ENCODE measurements at regions not wholly inside any gene's neighbourhood (a gene's known extent, or its start where the extent isn't known, plus 50 kb on each side); places are given as distances from the start of the nearest gene placed in this dataset.

- ChIA-PET CTCF (no interaction called here), POLR2A (ENCODE audit: unreplicated experiment) (no interaction called here)
- BruUV-seq (replicated peaks): no TSS peak
- Histone ChIP-seq H3K9me1 (ENCODE audit: insufficient read depth, low read length) (no peaks in the 10 kb centered on the region), H4K20me1 (ENCODE audit: insufficient read depth, low read length) (no peaks in the 10 kb centered on the region), H2AK9ac (replicated peaks; ENCODE audit: low read depth, low read length, poor library complexity) (no peak overlapping the region), H4K91ac (ENCODE audit: insufficient read depth, low read depth, low read length) (no peak overlapping the region), H2BK120ac (ENCODE audit: low read depth, low read length) (no peak overlapping the region), H2AK5ac (ENCODE audit: low read depth, low read length) (no peak overlapping the region), H3K9me3 (ENCODE audit: control insufficient read depth, insufficient read depth, low read length) (peaks cover 13% of the 10 kb centered on the region), H3K36me3 (ENCODE audit: control insufficient read depth, insufficient read depth, low read length) (no peaks in the 10 kb centered on the region), H3K18ac (ENCODE audit: low read depth, low read length) (no peak overlapping the region), H2BK20ac (ENCODE audit: low read depth, low read length) (no peak overlapping the region), H3K56ac (ENCODE audit: extremely low read depth, insufficient read depth, low read length) (no peak overlapping the region), H3K23ac (ENCODE audit: low read depth, low read length) (no peak overlapping the region), H3K27me3 (ENCODE audit: control insufficient read depth, insufficient read depth, low read length) (no peaks in the 10 kb centered on the region), H3K27ac (ENCODE audit: insufficient read depth, low read length) (no peak overlapping the region), H3K14ac (replicated peaks; ENCODE audit: low read depth, low read length) (no peak overlapping the region), H4K5ac (ENCODE audit: low read depth, low read length) (no peak overlapping the region), H2AFZ (replicated peaks; ENCODE audit: low read length, poor library complexity) (no peak overlapping the region), H3K4ac (ENCODE audit: low read depth, low read length) (no peak overlapping the region), H3K4me2 (ENCODE audit: low read depth, low read length) (no peak overlapping the region), H3K4me3 (ENCODE audit: insufficient read depth, low read depth, low read length) (no peak overlapping the region), H4K8ac (ENCODE audit: low read depth in 2 of 2, low read length in 2 of 2) (no peak overlapping the region), H3K4me1 (ENCODE audit: control insufficient read depth, insufficient read depth, low read length) (no peaks in the 10 kb centered on the region), H3K9ac (ENCODE audit: low read depth, low read length) (no peak overlapping the region), H2BK5ac (ENCODE audit: low read depth, low read length, poor library complexity, severe bottlenecking) (no peak overlapping the region), H2BK15ac (ENCODE audit: low read depth, low read length) (no peak overlapping the region), H3K79me1 (ENCODE audit: low read depth in 1 of 2, low read length in 2 of 2) (no peaks in the 10 kb centered on the region)
- in situ Hi-C loops (cut with MboI; ENCODE audit: low sequenced_read_pairs): no loop called here
- dilution Hi-C loops (cut with HindIII; ENCODE audit: low sequenced_read_pairs, unreplicated experiment): no loop called here
- ATAC-seq (ENCODE audit: low read depth): no peak
- TF ChIP-seq FOS (IDR thresholded peaks at IDR 0.05; ENCODE audit: low read depth, low read length) (no peak), MAFK (IDR thresholded peaks at IDR 0.05; ENCODE audit: low read depth, low read length) (no peak), BHLHE40 (IDR thresholded peaks at IDR 0.05; ENCODE audit: low read depth, low read length) (no peak), SMC3 (IDR thresholded peaks at IDR 0.05; ENCODE audit: low read depth, low read length) (no peak), RFX5 (IDR thresholded peaks at IDR 0.05; ENCODE audit: low read depth, low read length) (no peak), ELK1 (IDR thresholded peaks at IDR 0.05; ENCODE audit: borderline replicate concordance, low read depth, low read length) (no peak), USF2 (IDR thresholded peaks at IDR 0.05; ENCODE audit: low read depth, low read length) (no peak), NFE2L2 (IDR thresholded peaks at IDR 0.05; ENCODE audit: low read depth, low read length) (no peak), POLR2A (IDR thresholded peaks at IDR 0.05; ENCODE audit: low read depth, low read length) (no peak), CEBPB (IDR thresholded peaks at IDR 0.05; ENCODE audit: low read depth, low read length) (no peak), RAD21 (IDR thresholded peaks at IDR 0.05; ENCODE audit: low read length) (no peak), RCOR1 (IDR thresholded peaks at IDR 0.05; ENCODE audit: insufficient replicate concordance, low read length) (no peak), CHD1 (IDR thresholded peaks at IDR 0.05; ENCODE audit: low read depth, low read length) (no peak), MAZ (IDR thresholded peaks at IDR 0.05; ENCODE audit: borderline replicate concordance, low read depth, low read length) (no peak), CTCF (conservative IDR thresholded peaks at IDR 0.05; ENCODE audit: low read depth, low read length) (no peak), MXI1 (IDR thresholded peaks at IDR 0.05; ENCODE audit: borderline replicate concordance, low read depth, low read length) (no peak)
- intact Hi-C loops (cut with micrococcal nuclease): no loop called here
- DNase-seq: no peak
- WGBS, 2 experiments (ENCODE audit: extremely low coverage in 2 of 2, insufficient read length in 1 of 2): no CpG with 5 or more reads among the region's 4 CpGs
These were observed 243.2 kb downstream of the ELAVL2 start for GRCh38 chr9:23582836-23583235.

Data from IMR-90 (cell line).